OCI-M1 (cell line): ENCODE measurements at regions not wholly inside any gene's neighbourhood (a gene's known extent, or its start where the extent isn't known, plus 50 kb on each side); places are given as distances from the start of the nearest gene placed in this dataset.

ENCODE experiments used
- DNase-seq: peaks from one replicate; lab custom pipeline; 2025; lab: John Stamatoyannopoulos, UW

- no peak for DNase-seq
Measured at GRCh38 chr3:64464955-64465354, 222.8 kb downstream of the ADAMTS9 start.

- DNase-seq: no peak
Measured at GRCh38 chr3:64463981-64464380, 223.8 kb downstream of the ADAMTS9 start.

GRCh38 chr3:64462203-64462602, 225.6 kb downstream of the ADAMTS9 start:
- peak; percentile 3 for DNase-seq

- no peak for DNase-seq
Measured at GRCh38 chr3:64460877-64461276, 226.9 kb downstream of the ADAMTS9 start.

- no peak for DNase-seq
Measured at GRCh38 chr3:64460141-64460730, 227.6 kb downstream of the ADAMTS9 start.

- DNase-seq: no peak
Measured at GRCh38 chr3:64459711-64460110, 228.1 kb downstream of the ADAMTS9 start.

- no peak for DNase-seq
Measured at GRCh38 chr3:64457811-64458210, 230.0 kb downstream of the ADAMTS9 start.

- no peak for DNase-seq
Measured at GRCh38 chr3:64456674-64457073, 231.1 kb downstream of the ADAMTS9 start.

GRCh38 chr3:64455351-64455750, 230.1 kb upstream of the PRICKLE2 start:
- DNase-seq: no peak

- DNase-seq: no peak
Measured at GRCh38 chr3:64454768-64455167, 229.5 kb upstream of the PRICKLE2 start.

- DNase-seq: peak; percentile 0
Measured at GRCh38 chr3:64454179-64454578, 228.9 kb upstream of the PRICKLE2 start.

- DNase-seq: no peak
Measured at GRCh38 chr3:64451283-64452012, 226.2 kb upstream of the PRICKLE2 start.

- DNase-seq: no peak
Measured at GRCh38 chr3:64450396-64450956, 225.2 kb upstream of the PRICKLE2 start.

- DNase-seq: no peak
Measured at GRCh38 chr3:64449026-64449425, 223.8 kb upstream of the PRICKLE2 start.

GRCh38 chr3:64445944-64446300, 220.7 kb upstream of the PRICKLE2 start:
- no peak for DNase-seq

- DNase-seq: no peak
Measured at GRCh38 chr3:64445109-64445943, 220.1 kb upstream of the PRICKLE2 start.

- DNase-seq: no peak
Measured at GRCh38 chr3:64444490-64445108, 219.3 kb upstream of the PRICKLE2 start.

GRCh38 chr3:64443546-64444381, 218.5 kb upstream of the PRICKLE2 start:
- no peak for DNase-seq

GRCh38 chr3:64441861-64442260, 216.6 kb upstream of the PRICKLE2 start:
- no peak for DNase-seq

GRCh38 chr3:64440498-64440897, 215.2 kb upstream of the PRICKLE2 start:
- no peak for DNase-seq

- no peak for DNase-seq
Measured at GRCh38 chr3:64438812-64439211, 213.5 kb upstream of the PRICKLE2 start.
